ENCODE measurements at regions not wholly inside any gene's neighbourhood (a gene's known extent, or its start where the extent isn't known, plus 50 kb on each side); places are given as distances from the start of the nearest gene placed in this dataset.
A peak's percentile ranks its signal among the peaks of the same experiment; 100 is the strongest.
"Not testable (repeated sequence)": the region's sequence is repeated elsewhere in the genome, so short reads cannot be mapped to it uniquely, and the experiment has no call there.

GRCh38 chr1:73218995-73219546 lies 936.7 kb upstream of the NEGR1 start:
- no peak for DNase-seq (ENCODE audit: low spot score)

GRCh38 chr1:73205294-73205973 lies 923.1 kb upstream of the NEGR1 start:
- DNase-seq (ENCODE audit: low spot score) = peak; percentile 15

- DNase-seq (ENCODE audit: low spot score) = no peak
Measured at GRCh38 chr1:73197972-73198371, 915.6 kb upstream of the NEGR1 start.

GRCh38 chr1:73194965-73195364 lies 912.6 kb upstream of the NEGR1 start:
- DNase-seq (ENCODE audit: low spot score) = no peak

GRCh38 chr1:73183581-73183980 lies 901.2 kb upstream of the NEGR1 start:
- not testable (repeated sequence) for DNase-seq (ENCODE audit: low spot score)

- DNase-seq (ENCODE audit: low spot score) = no peak
Measured at GRCh38 chr1:73181190-73181540, 898.8 kb upstream of the NEGR1 start.

GRCh38 chr1:73180397-73181189 lies 898.3 kb upstream of the NEGR1 start:
- no peak for DNase-seq (ENCODE audit: low spot score)

- DNase-seq (ENCODE audit: low spot score) = no peak
Measured at GRCh38 chr1:73176902-73177301, 894.6 kb upstream of the NEGR1 start.

- DNase-seq (ENCODE audit: low spot score) = no peak
Measured at GRCh38 chr1:73167009-73167657, 884.8 kb upstream of the NEGR1 start.

GRCh38 chr1:73162564-73162963 lies 880.2 kb upstream of the NEGR1 start:
- DNase-seq (ENCODE audit: low spot score) = peak; percentile 91

- DNase-seq (ENCODE audit: low spot score) = no peak
Measured at GRCh38 chr1:73161418-73161817, 879.1 kb upstream of the NEGR1 start.

GRCh38 chr1:73160759-73161158 lies 878.4 kb upstream of the NEGR1 start:
- no peak for DNase-seq (ENCODE audit: low spot score)

GRCh38 chr1:73144311-73144710 lies 862.0 kb upstream of the NEGR1 start:
- no peak for DNase-seq (ENCODE audit: low spot score)

- DNase-seq (ENCODE audit: low spot score) = no peak
Measured at GRCh38 chr1:73136975-73137374, 854.6 kb upstream of the NEGR1 start.

- no peak for DNase-seq (ENCODE audit: low spot score)
Measured at GRCh38 chr1:73106931-73107330, 824.6 kb upstream of the NEGR1 start.

- no peak for DNase-seq (ENCODE audit: low spot score)
Measured at GRCh38 chr1:73105755-73106154, 823.4 kb upstream of the NEGR1 start.

GRCh38 chr1:73104749-73105148 lies 822.4 kb upstream of the NEGR1 start:
- DNase-seq (ENCODE audit: low spot score) = no peak

- DNase-seq (ENCODE audit: low spot score) = no peak
Measured at GRCh38 chr1:73100216-73100615, 817.9 kb upstream of the NEGR1 start.

GRCh38 chr1:73097917-73098316 lies 815.6 kb upstream of the NEGR1 start:
- DNase-seq (ENCODE audit: low spot score) = no peak

GRCh38 chr1:73096841-73097240 lies 814.5 kb upstream of the NEGR1 start:
- no peak for DNase-seq (ENCODE audit: low spot score)

- DNase-seq (ENCODE audit: low spot score) = no peak
Measured at GRCh38 chr1:73092383-73092782, 810.0 kb upstream of the NEGR1 start.

GRCh38 chr1:73066866-73067265 lies 784.5 kb upstream of the NEGR1 start:
- DNase-seq (ENCODE audit: low spot score) = no peak
